ENCODE measurements at regions not wholly inside any gene's neighbourhood (a gene's known extent, or its start where the extent isn't known, plus 50 kb on each side); places are given as distances from the start of the nearest gene placed in this dataset.

- peaks cover 7% of the 10 kb centered on the region for H3K4me1 Mint-ChIP-seq
- no peaks in the 10 kb centered on the region for H3K79me2 ChIP-seq (ENCODE audit: low read depth)
- peaks cover 8% of the 10 kb centered on the region for H3K4me1 ChIP-seq
- no peak overlapping the region for H3K27ac Mint-ChIP-seq
- H3K27me3 ChIP-seq, result no peaks in the 10 kb centered on the region
- no peaks in the 10 kb centered on the region for H3K36me3 ChIP-seq
- no peak overlapping the region for H3K4me2 ChIP-seq
- H3K9ac ChIP-seq, result no peak overlapping the region
- H3K36me3 Mint-ChIP-seq, result no peaks in the 10 kb centered on the region
- no peak overlapping the region for H3K4me3 ChIP-seq
- no peak for DNase-seq (ENCODE audit: low spot score)
- TF ChIP-seq EZH2phosphoT487 (IDR thresholded peaks at IDR 0.05) (no peak), CTCF (IDR thresholded peaks at IDR 0.05) (no peak), EZH2 (IDR thresholded peaks at IDR 0.05) (no peak)
- no peaks in the 10 kb centered on the region for H3K9me3 Mint-ChIP-seq
- no peak overlapping the region for H2AFZ ChIP-seq (replicated peaks)
- no peaks in the 10 kb centered on the region for H3K9me3 ChIP-seq (ENCODE audit: low read depth)
- H4K20me1 ChIP-seq (ENCODE audit: low read depth), result no peaks in the 10 kb centered on the region
- no peaks in the 10 kb centered on the region for H3F3A ChIP-seq (ENCODE audit: low read depth)
- no peak overlapping the region for H3K27ac ChIP-seq
- H3K4me3 Mint-ChIP-seq, result no peak overlapping the region
- H3K27me3 Mint-ChIP-seq (ENCODE audit: insufficient read depth, low read depth), result no peaks in the 10 kb centered on the region
Observed at GRCh38 chr1:57485643-57486042, 61.8 kb upstream of the DAB1 start.

GRCh38 chr1:57483954-57484353 is 60.1 kb upstream of the DAB1 start:
- Histone ChIP-seq H3K9ac (no peak overlapping the region), H3K4me1 (peaks cover 2% of the 10 kb centered on the region), H2AFZ (replicated peaks) (no peak overlapping the region), H3K36me3 (no peaks in the 10 kb centered on the region), H3F3A (ENCODE audit: low read depth) (no peaks in the 10 kb centered on the region), H3K79me2 (ENCODE audit: low read depth) (no peaks in the 10 kb centered on the region), H3K27ac (no peak overlapping the region), H3K27me3 (no peaks in the 10 kb centered on the region), H3K4me2 (no peak overlapping the region), H3K9me3 (ENCODE audit: low read depth) (no peaks in the 10 kb centered on the region), H3K4me3 (no peak overlapping the region), H4K20me1 (ENCODE audit: low read depth) (no peaks in the 10 kb centered on the region)
- no peaks in the 10 kb centered on the region for H3K9me3 Mint-ChIP-seq
- no peak overlapping the region for H3K4me3 Mint-ChIP-seq
- no peaks in the 10 kb centered on the region for H3K36me3 Mint-ChIP-seq
- no peaks in the 10 kb centered on the region for H3K27me3 Mint-ChIP-seq (ENCODE audit: insufficient read depth, low read depth)
- H3K27ac Mint-ChIP-seq, result no peak overlapping the region
- DNase-seq (ENCODE audit: low spot score), result no peak
- no peak for TF ChIP-seq CTCF (IDR thresholded peaks at IDR 0.05)
- no peak for TF ChIP-seq EZH2 (IDR thresholded peaks at IDR 0.05)
- H3K4me1 Mint-ChIP-seq, result no peaks in the 10 kb centered on the region

- no peaks in the 10 kb centered on the region for H3F3A ChIP-seq (ENCODE audit: low read depth)
- H3K9ac ChIP-seq, result no peak overlapping the region
- no peak for DNase-seq (ENCODE audit: low spot score)
- H3K4me2 ChIP-seq, result no peak overlapping the region
- no peaks in the 10 kb centered on the region for H4K20me1 ChIP-seq (ENCODE audit: low read depth)
- no peak overlapping the region for H3K4me3 ChIP-seq
- H3K27ac ChIP-seq, result no peak overlapping the region
- Mint-ChIP-seq H3K27ac (no peak overlapping the region), H3K4me3 (no peak overlapping the region), H3K36me3 (no peaks in the 10 kb centered on the region), H3K4me1 (no peaks in the 10 kb centered on the region), H3K27me3 (ENCODE audit: insufficient read depth, low read depth) (no peaks in the 10 kb centered on the region), H3K9me3 (no peaks in the 10 kb centered on the region)
- no peaks in the 10 kb centered on the region for H3K9me3 ChIP-seq (ENCODE audit: low read depth)
- no peak for TF ChIP-seq EZH2phosphoT487 (IDR thresholded peaks at IDR 0.05)
- no peak for TF ChIP-seq EZH2 (IDR thresholded peaks at IDR 0.05)
- no peak for TF ChIP-seq CTCF (IDR thresholded peaks at IDR 0.05)
- no peaks in the 10 kb centered on the region for H3K79me2 ChIP-seq (ENCODE audit: low read depth)
- H3K4me1 ChIP-seq, result no peaks in the 10 kb centered on the region
- H2AFZ ChIP-seq (replicated peaks), result no peak overlapping the region
- no peaks in the 10 kb centered on the region for H3K36me3 ChIP-seq
- no peaks in the 10 kb centered on the region for H3K27me3 ChIP-seq
Observed at GRCh38 chr1:57479471-57479870, 55.6 kb upstream of the DAB1 start.

- no peak overlapping the region for H3K27ac ChIP-seq
- no peak overlapping the region for H2AFZ ChIP-seq (replicated peaks)
Observed at GRCh38 chr1:57475366-57475765, 51.5 kb upstream of the DAB1 start.

More at GRCh38 chr1:57475366-57475765, 51.5 kb upstream of the DAB1 start:
- Mint-ChIP-seq H3K4me1 (no peaks in the 10 kb centered on the region), H3K27ac (no peak overlapping the region), H3K36me3 (no peaks in the 10 kb centered on the region), H3K9me3 (peaks cover 4% of the 10 kb centered on the region), H3K4me3 (no peak overlapping the region), H3K27me3 (ENCODE audit: insufficient read depth, low read depth) (peaks cover 2% of the 10 kb centered on the region)
- Histone ChIP-seq H3K36me3 (no peaks in the 10 kb centered on the region), H3K79me2 (ENCODE audit: low read depth) (no peaks in the 10 kb centered on the region), H3K27me3 (no peaks in the 10 kb centered on the region), H3F3A (ENCODE audit: low read depth) (no peaks in the 10 kb centered on the region), H3K4me1 (no peaks in the 10 kb centered on the region), H4K20me1 (ENCODE audit: low read depth) (no peaks in the 10 kb centered on the region), H3K9ac (no peak overlapping the region), H3K4me2 (no peak overlapping the region), H3K4me3 (no peak overlapping the region), H3K9me3 (ENCODE audit: low read depth) (no peaks in the 10 kb centered on the region)
- TF ChIP-seq EZH2 (IDR thresholded peaks at IDR 0.05) (no peak), CTCF (IDR thresholded peaks at IDR 0.05) (no peak), EZH2phosphoT487 (IDR thresholded peaks at IDR 0.05) (no peak)
- DNase-seq (ENCODE audit: low spot score), result no peak

Measured in neural progenitor cell (in vitro differentiated cells).